HG03097 (cell line): ENCODE measurements at regions not wholly inside any gene's neighbourhood (a gene's known extent, or its start where the extent isn't known, plus 50 kb on each side); places are given as distances from the start of the nearest gene placed in this dataset.

Experiments
- ATAC-seq: cut with Tn5 transposase; IDR thresholded peaks from one replicate; pipeline ENCODE4 v1.9.1; 2021; ENCODE audit not compliant: unreplicated experiment, low FRiP score

DNA sequence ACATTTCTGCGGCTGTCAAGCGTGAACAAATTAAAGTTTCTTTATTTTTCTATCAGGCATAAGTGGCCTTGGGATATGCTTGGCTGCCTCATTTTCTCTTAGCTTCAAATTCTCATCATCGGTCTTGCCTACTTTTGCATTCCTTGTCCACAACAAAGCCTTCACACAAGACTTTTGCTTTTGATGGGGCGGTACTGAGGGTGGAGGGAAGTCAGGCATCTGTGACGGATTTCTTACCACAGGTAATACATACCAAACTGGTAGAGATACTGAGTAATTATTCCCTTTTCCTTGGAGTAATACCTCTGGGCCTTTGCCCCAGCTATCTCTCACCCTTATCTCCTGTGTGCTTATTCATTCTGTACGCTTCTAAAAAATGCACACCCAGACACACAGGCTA, 468.3 kb upstream of the RGPD4 start:
- no peak for ATAC-seq

DNA sequence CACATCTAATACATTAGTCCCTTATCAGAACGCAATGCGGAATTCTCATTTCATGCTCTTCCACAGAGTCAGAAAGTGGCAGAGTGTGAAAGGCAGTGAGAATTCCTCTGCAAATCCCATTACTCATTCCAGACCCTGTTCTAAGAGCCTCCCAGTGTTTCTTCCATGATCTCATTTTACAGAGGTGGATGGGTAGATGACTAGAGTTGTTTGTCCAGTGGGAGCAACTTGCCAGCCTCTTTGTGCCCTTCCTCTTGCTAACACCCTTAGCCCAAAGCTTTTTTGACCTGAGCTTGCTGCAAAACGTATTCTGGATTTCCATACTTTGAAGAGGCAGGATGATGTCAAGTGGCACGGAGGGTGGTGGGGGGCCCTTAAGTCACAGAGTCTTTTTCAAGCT, 467.7 kb upstream of the RGPD4 start:
- ATAC-seq = no peak

DNA sequence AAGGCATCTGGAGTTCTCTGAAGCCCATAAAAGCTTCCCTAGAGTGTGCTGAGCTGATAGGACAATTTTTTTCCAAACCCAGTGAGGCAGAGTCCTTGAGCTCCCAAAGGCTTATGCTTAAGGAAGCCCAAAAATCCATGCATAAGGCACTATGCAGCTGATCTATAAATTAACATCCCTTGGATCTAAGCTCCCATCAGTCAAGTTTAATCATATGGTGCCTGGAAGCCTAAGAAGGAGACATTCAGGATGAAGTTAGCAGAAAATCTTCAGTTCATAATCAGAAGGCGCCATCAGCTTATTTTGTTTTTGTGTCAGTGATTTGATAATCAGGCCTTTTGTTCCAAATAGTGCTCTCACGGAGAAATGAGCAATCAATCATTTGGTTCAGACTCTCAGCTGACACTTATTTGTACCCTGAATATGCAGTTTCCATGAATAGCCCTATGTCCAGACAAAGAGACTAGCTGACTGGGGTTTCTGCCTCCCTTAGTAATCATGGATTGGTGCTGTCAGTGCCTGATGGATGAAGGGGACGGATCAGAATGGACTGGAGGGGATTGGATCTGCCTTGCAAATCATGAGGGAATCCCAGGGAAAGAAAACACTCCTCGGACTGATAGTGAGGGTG, 464.8 kb upstream of the RGPD4 start:
- no peak for ATAC-seq

DNA sequence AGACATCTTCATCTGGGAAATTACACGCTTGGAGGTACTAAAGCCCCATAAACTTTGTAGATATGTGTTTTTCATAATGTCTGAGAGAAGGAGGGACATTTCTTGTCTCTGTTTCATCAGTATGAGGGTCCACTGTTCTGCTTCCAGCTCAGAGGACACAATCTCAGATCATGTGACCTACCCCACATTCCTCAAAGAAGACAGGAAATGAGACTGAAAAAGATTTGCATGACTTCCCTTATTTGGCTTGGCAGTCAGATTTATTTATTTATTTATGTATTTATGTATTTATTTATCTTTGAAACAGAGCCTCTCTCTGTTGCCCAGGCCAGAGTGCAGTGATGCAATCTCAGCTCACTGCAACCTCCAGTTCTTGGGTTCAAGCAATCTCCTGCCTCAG, 463.7 kb upstream of the RGPD4 start:
- ATAC-seq = no peak

DNA sequence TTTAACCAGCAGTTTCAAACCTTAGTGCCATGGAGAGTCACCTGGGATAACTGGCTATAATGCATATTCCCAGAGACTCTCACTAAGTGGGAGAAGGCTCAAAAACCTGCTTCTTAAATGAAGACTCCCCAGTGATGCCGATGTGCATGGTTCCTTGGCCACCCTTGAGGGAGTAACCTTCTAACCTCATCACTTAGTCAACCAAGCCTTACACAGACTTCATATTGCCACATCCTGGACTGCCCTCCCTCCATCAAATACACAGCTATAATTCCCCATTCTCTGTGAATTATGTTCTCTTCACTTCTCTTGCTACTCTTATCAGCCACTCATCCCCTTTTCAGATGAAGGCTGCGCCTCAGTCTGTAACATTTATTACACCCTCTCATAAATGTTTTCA, 462.9 kb upstream of the RGPD4 start:
- no peak for ATAC-seq

DNA sequence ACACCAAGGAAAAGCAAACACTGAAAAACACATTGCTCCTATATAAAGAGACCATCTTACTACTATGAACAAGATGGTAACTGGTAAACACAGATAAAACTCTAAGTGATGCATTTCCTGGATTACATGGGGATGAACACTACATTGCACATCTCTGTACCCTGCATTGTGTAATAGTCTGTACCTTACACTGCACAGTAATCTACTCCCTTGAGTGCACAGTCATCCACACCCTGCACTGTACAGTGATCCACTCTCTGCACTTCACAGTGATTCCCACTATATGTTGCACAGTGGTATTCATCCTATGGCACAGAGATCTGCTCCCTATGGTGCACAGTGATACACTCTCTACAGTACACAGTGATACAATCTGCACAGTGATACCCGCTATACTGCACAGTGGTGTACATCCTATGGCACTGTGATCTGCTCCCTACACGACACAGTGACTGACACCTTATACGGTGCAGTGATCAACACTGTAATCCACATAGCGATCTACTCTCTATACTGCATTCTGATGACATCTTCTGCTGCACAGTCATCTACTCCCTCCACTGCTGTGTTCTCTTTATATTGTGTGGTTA, 462.2 kb upstream of the RGPD4 start:
- no peak for ATAC-seq

DNA sequence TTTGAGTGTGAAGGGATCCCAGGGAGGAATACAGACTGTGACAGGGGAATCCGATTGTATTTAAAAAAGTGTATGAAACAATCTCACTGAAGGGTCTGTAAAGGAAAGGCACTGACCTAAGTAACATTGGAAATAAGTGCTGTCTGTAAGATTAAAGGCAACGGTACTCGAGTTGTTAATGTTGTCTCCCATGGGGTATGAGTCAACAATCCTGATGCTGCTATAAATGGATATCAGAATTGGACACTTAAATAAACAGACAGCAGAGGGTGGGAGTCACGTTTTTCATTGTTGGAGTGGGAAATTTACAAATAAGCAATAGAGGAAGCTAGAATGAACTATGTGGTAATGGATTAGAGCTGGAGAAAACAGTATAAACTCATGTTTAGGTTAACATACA, 452.4 kb upstream of the RGPD4 start:
- no peak for ATAC-seq

DNA sequence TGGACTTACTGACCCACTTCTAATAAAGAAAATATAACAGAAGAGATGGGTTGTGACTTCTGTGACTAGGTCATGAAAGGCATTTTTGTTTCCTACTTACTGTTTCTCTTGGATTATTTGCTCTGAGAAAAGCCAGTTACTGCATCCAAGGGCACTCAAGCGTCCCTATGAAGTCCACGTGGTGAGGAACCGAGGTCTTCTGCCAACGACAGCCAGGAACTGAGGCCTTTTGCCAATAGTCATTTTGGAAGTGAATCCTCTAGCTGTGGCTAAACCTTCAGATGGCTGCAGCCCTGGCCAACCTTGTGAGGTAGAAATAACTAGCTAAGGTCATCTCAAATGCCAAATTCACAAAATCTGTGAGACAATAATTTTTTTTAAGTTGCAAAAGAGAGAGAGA, 449.8 kb upstream of the RGPD4 start:
- no peak for ATAC-seq

DNA sequence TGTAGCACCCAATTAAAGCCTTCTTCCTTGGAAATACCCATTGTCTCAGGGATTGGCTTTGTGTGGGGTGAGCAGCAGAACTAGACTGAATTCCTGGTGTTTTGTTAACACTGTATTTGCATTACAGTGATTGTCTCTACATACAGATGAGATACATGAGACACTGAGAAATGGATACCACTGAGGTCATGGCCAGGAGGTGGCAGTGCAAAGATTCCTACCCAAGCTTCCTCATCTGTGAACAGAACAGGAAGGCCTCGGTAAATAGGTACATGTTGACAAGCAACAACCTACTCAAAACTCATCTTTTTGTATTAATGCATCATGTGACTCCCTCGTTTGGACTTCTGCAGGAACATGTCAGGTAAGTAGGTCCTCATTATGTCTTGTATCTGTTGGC, 445.8 kb upstream of the RGPD4 start:
- no peak for ATAC-seq

DNA sequence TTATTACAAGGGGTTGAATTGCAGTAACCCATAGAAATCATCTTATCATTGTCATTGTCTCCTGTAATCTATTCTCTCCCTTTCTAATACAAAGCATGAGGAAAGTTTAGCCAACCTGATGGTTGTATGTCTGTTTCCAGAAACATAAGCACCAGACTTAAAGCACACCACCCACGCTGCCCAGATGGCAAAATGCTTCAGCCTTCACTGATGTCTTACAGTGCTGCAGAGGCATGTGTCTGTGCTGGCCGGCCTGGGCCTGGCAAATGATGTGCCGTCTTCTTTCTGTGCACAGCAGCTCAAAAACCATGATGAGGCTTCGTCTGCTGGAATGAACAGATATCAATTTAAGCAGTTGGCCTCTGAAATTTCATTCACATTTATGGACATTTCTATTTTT, 443.0 kb upstream of the RGPD4 start:
- no peak for ATAC-seq

DNA sequence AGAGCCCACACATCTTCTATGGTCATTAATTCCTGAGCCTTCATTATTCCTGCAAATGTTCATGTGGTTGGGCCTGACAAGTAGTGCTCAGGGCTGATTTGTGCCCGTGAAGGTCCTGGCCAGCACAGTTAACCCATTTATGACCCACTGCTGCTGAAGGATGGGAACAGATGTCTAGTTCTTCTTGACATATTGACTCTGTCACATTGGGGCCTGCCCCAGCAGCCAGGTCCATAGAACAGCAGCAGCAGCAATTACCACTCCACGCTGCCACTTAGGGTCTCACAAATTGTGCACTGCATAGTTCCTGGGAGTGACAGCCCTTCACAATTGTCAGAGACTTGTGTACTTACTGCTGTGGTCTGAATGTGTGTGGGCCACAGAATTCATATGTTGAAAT, 442.3 kb upstream of the RGPD4 start:
- ATAC-seq = no peak

DNA sequence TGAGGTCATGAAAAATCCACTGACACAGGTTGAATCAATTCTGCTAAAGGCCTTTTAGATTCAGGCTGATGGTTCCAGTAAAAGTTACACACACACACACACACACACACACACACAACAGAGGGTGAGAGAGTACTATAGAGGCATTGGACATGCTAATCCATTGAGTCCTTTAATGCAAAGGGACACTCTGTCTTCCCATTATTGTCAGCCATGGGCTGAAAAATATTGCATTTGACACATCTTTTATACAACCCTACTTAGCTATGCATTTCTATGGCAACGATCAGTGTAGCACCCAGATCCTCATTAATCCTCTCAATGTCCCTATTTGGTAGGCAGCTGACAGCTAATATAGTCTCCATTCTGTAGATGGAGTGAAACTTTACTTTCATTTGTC, 440.8 kb upstream of the RGPD4 start:
- no peak for ATAC-seq

DNA sequence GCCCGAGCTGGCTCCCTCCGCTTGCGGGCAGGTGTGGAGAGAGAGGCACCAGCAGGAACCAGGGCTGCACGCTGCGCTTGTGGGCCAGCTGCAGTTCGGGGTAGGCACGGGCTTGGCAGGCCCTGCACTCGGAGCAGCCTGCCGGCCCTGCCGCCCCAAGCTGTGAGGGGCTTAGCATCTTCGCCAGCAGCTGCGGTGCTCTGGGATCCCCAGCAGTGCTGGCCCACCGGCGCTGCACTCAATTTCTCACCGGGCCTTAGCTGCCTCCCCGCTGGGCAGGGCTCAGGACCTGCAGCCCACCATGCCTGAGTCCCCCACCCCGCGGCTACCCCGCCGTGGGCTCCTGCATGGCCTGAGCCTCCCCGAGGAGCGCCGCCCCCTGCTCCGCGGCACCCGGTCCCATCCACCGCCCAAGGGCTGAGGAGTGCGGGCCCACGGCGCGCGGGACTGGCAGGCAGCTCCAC, 434.4 kb upstream of the RGPD4 start:
- no peak for ATAC-seq

DNA sequence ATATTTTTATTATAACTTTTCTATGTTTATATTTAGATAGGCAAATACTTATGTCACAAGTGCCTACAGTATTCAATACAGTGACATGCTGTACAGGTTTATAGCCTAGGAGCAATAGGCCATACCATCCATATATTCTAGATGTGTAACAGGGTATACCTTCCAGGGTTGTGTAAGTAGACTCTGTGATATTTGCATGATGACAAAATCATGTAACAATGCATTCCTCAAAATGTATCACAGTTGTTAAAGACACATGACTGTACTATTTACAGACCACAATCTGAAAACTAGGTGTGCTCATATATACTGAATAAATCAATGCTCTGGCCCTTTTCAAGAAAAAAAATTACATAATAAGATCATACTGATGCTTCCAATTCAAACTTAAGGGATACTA, 433.2 kb upstream of the RGPD4 start:
- no peak for ATAC-seq

DNA sequence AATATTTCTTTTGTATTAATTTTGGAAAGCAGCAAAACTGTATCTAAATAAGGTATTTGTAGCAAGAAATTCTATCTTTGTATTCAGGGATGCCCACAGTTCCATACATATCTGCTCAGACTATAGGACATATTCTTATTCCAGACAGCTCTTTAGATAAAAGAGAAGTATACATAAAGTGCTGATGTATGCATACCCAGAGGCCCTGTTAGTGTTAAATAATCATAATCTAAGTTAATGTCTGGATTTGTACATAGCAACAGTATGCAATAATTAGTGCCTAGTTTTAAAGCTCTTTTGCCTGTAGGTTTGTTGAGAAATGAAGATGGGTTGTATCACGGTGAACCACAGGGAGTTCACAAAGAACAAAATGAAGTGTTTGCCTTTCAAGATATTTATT, 428.0 kb upstream of the RGPD4 start:
- no peak for ATAC-seq

DNA sequence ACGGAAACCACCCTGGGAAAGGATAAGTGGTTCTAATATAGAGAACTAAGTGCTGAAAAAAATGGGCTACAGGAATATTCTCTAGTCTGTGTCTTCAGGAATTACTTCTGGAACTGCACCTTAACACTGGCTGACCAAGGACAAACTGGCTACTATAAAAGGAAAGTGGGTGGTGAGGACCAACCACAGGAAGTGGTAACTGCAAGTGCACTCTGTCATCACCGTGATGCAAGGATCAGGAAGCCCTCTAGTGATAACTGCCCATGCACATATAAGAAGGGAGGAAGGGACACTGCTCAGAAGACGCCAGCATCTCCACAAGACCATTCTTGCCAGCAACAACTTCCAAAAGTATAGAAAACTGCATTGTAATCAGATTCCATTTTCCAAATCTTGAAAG, 424.4 kb upstream of the RGPD4 start:
- ATAC-seq = no peak

DNA sequence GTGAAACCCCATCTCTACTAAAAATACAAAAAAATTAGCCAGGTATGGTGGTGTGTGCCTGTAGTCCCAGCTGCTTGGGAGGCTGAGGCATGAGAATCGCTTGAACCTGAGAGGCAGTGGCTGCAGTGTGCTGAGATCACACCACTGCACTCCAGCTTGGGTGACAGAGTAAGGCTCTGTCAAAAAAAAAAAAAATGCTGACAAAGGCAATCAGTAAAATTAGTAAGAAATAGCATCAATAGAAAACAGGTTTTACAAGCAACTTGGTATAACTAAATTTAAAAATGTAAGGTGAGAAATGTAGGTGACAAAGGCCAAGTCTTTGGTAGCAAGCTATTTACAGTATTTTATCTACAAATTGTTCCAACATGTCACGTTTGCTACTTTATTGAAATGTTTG, 421.4 kb upstream of the RGPD4 start:
- ATAC-seq = no peak

DNA sequence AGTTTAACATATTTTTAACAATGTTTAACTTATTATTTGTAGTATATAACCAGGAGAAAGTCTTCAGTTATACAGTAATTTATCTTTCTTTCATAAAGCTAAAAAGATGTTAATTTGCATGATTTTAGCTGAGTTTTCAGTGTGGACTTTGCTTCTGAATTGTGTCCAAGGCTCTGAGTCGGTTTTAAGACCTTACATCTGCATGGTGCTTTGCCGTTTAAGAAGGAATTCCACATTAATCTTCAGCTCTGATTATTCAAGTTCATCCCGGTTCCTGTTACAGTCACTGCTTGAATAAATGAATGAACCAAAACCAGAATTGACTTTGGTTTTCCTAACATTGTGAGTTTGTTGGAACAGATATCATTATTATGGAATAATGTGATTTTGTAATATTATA, 419.7 kb upstream of the RGPD4 start:
- ATAC-seq = no peak

DNA sequence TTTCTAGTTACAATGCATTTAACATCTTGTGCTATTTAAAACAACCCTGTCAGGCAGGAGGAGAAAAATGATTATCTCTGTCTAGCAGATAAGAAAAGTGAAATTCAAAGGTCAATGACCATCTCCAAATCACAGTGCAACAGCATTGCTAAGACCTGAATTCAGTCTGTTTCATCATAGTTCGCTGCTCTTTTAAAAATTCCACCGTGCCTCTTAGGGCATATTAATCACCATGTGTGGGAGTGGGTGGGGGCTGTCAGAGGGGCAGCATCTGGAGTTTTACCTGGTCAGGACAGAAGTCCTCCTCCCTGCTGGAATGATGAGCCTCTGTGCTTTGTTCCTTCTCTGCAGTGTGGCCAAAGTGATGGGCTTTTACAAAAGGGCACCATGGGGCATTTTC, 418.7 kb upstream of the RGPD4 start:
- ATAC-seq = no peak

DNA sequence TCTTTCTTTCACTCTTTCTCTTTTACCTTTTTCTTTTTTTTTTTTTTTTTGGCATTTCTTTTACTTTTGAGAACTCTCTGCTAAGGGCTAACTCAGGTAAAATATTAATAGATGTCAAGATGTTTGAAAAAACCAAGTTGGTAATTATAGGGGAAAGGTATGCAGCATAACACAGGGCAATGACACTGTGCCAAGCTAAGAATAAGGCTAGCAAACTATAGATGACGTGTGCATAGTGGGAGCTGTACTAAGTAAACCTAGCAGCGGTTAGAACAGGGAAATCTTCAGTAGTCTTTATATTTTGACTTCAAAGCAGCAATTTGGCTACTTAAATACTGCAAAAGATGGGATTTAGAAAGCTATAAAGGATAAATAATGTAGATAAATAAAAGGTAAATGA, 415.4 kb upstream of the RGPD4 start:
- ATAC-seq = no peak

DNA sequence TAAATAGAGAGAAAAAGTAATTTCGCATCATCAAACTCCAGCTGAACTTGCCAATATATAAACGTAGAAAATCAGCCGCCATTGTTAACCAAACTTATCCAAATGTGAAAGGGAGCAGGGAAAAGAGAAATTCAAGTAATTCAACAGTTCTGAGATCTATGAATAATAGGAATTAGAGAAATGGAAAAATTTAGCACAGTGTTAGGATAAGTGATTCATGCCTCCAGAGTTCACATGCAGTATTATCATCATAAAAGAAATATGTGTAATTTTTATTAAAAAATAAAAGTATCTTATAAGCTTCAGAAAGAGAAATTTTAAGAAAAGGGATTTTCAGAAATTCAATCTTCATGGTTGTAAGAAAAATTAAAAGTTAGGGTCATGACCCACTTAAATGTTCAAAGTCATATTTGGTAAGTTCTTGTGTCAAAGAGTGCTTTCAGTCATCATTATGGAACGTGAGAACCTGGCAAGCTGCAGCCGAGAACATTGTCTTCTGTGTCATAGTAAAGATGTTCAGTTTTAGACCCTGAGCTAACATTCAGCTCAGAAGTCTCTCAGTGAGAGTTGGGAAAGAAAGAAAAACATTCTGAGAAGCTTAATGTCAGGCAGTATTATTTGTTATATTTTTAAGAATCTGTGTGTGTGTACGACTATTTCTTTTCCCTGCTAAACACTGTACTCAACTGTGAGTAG, 414.3 kb upstream of the RGPD4 start:
- no peak for ATAC-seq

DNA sequence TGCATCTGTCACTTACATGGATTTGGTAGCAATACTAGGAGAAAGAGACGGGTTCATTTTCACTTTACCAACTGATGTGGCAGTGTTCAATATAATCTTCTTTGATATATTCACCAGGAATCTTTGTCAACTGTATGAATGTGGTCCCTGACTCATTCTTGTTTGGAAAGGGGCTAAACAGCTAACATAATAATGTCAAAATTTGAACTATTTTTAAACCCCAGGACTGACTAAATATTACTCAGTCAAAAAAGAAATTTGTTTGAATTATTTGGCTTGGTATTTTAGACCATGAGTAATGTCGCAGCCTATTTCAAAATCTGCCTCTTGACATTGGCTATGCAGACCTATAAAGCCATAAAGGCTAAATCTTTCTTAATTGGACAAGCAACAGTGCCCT, 413.7 kb upstream of the RGPD4 start:
- no peak for ATAC-seq
